Endometrium (tissue), 2 donors: ENCODE measurements at regions not wholly inside any gene's neighbourhood (a gene's known extent, or its start where the extent isn't known, plus 50 kb on each side); places are given as distances from the start of the nearest gene placed in this dataset.
"Not testable (repeated sequence)": the region's sequence is repeated elsewhere in the genome, so short reads cannot be mapped to it uniquely, and the experiment has no call there.

Experiments used
- FAIRE-seq: peaks from 2 replicates; lab custom pipeline; 2012; peaks lifted over from hg19 to GRCh38; lab: Jason Lieb, UNC
- donor health status: control.
- donor health status: control.

DNA sequence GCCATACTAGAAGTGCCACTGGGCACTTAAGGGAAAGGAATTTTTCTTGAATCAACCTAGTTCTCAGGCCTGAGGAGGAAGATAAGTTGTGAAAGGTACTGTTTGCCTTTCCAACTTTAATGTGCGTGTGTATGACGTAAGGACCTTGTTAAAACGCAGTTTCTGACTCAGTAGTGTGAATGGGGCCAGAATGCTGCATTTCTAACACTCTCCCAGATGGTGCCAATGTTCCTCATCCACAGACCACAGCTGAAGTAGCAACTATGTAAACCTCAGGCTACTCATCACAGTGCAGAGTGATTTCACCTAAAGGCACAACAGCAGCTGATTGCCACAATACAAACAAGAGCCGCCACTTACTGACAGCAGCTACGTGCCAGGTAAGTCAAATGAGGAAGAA is 103.6 kb downstream of the OTOL1 start:
- FAIRE-seq: no peak

DNA sequence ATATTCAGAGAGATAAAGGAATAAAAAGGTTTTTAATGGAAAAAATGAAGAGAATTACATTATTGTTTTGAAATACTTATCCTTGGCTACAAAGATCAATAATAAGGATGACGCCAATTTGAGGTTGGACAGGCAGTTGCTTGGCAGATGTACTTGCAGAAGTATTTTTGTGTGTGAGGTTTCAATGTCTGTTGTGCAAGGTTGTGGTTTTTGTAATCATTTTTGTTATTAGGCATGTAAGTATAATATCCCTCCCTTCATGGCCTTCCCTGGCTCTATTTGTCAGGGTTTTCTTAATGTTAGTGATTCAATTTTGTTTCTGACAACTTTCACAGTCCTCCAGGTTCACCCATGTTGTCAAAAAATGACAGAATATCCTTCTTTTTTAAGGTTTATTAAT is 105.9 kb downstream of the OTOL1 start:
- FAIRE-seq: no peak

DNA sequence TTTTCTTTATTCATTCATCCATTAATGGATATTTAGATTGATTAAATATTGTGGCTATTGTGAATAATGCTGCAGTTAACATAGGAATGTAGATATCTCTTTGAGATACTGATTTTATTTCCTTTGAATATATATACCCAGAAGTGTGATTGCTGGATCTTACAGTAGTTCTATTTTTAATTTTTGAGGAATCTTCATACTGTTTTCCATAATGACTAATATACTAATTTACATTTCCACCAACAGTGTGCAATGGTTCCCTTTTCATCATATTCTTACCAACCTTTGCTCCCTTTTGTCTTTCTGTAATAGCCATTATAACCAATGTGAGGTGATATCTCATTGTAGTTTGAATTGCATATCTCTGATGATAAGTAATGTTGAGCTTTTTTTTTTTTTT is 106.3 kb downstream of the OTOL1 start:
- FAIRE-seq: no peak

DNA sequence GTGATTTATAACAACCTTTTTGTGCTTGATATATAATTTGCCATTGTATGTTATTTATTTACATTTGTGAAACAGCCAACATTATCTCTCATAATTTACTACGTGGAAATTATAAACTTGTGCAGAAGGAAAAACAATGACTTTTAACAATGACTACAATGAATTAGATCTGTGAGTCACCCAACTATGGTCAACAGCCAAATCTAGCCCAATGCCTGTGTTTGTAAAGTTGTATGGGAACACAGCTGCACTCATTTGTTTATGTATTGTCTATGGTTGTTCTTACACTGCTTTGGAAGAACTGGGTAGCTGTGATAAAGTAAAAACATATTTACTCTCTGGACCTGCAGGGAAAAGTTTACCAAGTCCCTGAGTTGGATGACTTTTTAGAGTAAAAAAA is 110.4 kb downstream of the OTOL1 start:
- FAIRE-seq: no peak

- no peak for FAIRE-seq
Measured at GRCh38 chr3:161619351-161619750, 122.7 kb downstream of the OTOL1 start.

- no peak for FAIRE-seq
Measured at GRCh38 chr3:161630794-161631193, 134.2 kb downstream of the OTOL1 start.

DNA sequence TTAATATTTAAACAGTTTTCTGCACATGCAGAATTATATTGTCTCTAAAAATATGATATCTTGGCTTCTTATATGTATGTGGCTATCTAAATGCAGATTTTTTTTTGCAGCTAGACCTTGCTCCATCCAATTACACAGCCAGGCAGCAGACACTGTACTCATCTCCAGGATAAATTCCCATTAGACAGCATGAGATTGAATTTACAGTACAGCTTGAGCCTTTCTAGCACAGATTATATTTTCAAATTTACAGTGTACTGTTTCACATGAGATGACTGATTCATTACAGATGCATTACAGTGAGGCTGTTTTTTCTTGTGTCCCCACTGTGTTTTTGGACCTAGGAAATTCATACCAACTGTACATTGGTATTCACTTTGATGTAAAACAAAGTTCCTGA is 134.9 kb downstream of the OTOL1 start:
- FAIRE-seq: no peak

GRCh38 chr3:161637559-161637958 is 141.0 kb downstream of the OTOL1 start:
- FAIRE-seq: no peak

DNA sequence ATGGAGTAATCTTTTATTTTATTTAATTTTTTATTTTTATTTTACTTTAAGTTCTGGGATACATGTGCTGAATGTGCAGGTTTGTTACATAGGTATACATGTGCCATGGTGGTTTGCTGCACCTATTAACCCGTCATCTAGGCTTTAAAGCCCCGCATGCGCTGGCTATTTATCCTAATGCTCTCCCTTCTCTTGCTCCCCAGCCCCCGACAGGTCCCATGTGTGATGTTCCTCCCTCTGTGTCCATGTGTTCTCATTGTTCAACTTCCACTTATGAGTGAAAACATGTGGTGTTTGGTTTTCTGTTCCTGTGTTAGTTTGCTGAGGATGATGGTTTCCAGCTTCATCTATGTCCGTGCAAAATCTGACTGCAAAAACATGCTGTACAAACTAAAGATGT is 142.5 kb downstream of the OTOL1 start:
- peak; percentile 29 for FAIRE-seq

- FAIRE-seq: peak; percentile 86
Measured at GRCh38 chr3:161640181-161640580, 143.6 kb downstream of the OTOL1 start.

DNA sequence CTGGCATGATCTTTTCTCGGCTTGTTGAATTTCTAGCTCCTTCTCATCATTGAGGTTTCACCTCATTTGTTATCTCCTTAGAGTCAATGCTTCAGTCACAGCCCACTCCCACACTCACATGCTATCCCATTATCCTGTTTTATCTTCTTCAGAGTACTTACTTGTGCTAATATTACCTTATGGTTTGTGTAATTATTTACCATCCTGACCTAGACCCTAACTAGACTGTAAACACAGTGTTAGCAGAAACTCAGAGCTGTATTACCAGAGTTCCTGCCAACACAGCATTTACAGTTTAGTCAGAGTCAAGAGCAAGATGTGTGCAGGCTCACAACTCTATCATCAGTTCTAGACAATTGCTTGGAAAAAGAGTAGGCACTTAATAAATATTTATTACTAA is 144.7 kb downstream of the OTOL1 start:
- no peak for FAIRE-seq

DNA sequence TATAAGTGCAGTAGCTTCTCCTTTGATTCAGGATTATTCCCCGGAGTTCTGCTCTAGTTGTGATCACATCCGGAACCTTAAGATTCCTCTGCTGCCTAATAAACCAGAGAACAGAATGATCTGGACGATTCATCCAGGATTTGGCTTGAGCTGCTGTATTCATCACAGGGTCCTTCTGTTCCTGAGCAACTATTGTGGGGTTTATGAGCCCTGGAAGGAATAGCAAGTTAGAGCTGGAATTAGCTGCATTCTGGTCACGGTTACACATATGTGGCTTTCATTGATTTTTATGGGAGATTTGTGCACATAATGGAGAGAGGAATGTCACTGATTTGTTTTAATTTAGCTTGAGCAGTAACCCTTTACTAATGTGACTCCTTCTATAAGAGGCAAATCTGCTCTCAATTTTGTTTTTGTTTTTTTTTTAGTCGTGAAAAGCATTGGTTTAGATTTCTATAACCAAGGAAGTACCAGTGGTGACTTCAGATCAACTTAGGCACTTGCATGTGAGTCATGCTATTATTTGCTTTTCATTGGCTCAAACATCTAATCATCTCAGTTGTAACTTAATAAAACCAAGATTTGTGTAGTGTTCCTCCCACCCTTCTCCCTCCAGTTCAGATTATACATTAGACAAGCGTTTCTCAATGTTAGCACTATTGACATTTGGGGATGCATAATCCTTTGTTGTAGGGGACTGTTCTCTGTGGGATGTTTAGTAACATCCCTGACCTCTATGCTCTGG is 148.5 kb downstream of the OTOL1 start:
- peak; percentile 82 for FAIRE-seq

DNA sequence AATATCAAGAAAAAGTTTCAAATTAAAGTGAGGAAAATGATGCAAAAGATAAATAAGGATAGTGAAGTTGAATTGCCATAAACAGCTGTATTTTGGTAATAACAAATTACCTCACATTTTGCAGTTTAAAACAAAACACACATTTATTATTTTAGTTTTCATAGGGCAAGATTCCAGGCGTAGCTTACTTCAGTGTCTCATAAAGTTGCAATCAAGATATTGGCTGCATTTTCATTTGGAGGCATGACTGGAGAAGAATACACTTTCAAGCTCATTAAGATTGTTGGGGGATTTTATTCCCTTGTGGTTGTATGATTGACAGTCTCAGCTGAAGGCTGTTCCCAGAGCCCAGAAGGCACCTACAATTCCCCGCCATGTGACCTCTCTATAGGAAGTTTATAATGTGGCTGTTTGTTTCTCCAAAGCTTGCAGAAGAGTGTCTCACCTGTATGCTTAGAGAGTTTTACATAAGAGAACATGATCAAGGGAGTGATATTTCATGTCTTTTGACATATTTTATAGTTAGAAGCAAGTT is 151.4 kb downstream of the OTOL1 start:
- FAIRE-seq: peak; percentile 93

- no peak for FAIRE-seq
Measured at GRCh38 chr3:161649900-161650484, 153.4 kb downstream of the OTOL1 start.

DNA sequence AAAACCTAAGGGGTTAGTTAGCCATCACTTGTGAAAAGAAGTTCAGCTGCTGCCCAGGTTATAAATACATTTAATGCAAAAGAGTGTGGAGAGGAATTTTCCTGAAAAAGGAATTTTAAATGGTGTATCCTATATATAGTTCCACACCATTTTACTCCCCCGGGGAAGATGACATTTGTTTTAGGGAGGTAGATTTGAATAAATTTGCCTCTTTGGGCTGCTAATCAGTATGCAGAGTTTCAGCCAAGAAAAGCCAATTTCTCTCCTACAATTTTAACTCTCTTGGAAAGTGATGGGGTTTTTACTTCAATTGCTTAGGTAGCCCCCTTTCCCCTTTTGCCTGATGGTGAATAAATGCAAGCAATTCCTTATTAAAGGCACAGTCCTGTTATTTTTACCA is 161.2 kb downstream of the OTOL1 start:
- no peak for FAIRE-seq

GRCh38 chr3:161671141-161671540 is 174.5 kb downstream of the OTOL1 start:
- FAIRE-seq: no peak

GRCh38 chr3:161672478-161672877 is 175.9 kb downstream of the OTOL1 start:
- FAIRE-seq: no peak

- no peak for FAIRE-seq
Measured at GRCh38 chr3:161673866-161674265, 177.3 kb downstream of the OTOL1 start.

GRCh38 chr3:161674402-161674801 is 177.8 kb downstream of the OTOL1 start:
- no peak for FAIRE-seq

DNA sequence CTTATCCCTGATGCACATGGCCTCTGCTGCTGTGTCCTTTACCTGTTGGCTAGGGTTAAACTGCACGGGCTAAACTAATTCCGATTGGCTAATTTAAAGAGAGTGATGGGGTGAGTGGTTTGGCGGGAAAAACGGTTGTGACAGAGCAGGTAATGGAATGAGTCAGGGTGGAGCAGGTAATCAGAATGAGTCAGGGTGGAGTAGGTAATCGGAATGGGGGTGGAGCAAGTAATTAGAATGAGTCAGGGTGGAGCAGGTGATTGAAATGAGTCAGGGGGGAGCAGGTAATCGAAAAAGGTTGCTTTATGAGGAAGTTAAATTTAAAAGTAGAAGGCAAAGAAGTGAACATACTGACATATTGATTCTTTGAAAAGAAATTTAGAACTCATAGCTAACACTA is 185.2 kb downstream of the OTOL1 start:
- FAIRE-seq: not testable (repeated sequence)

- FAIRE-seq: peak; percentile 70
Measured at GRCh38 chr3:161682715-161683114, 186.1 kb downstream of the OTOL1 start.

DNA sequence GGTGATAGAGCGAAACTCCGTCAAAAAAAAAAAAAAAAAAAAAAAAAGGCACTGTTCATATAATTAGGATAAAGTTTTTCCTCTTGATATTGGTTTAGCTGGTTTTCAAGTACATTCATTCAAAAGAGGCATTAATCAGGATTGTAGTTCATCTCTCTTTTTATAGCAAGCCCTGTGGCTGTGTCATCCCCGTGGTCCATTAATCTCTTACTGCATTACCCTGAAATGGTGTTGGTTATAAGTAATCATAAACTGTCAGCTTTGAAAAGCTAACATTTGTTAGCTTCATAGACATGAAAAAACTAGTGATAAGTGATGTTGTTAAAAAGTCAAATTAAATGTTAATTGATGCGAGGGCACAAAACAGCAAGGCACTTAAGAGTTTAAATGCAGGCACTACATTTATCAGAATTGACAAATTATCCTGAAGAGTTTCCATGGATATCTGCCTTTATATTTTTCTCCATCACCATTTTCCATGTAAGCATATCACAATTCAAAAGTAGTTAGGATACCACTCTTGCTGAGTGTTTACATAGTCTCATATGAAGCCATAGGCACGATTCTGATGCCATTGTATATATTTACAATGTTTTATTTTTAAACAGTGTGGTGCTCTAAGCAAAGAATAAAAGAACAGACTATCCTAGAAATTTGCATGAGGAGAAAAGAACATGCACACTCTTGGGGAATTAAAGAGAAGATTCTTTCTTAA is 193.1 kb downstream of the OTOL1 start:
- no peak for FAIRE-seq

- peak; percentile 8 for FAIRE-seq
Measured at GRCh38 chr3:161690299-161690620, 193.7 kb downstream of the OTOL1 start.
